Suprapubic skin (tissue), 4 donors: ENCODE measurements at regions not wholly inside any gene's neighbourhood (a gene's known extent, or its start where the extent isn't known, plus 50 kb on each side); places are given as distances from the start of the nearest gene placed in this dataset.

Experiments used
- EP300 ChIP-seq: sonication (generic); formaldehyde crosslinking; IDR thresholded peaks from one replicate; pipeline ENCODE4 v1.6.1; 2017; ENCODE audit warnings: antibody characterized with exemption
- POLR2A ChIP-seq, 2 donors: fragments of 450-650 bp; IDR thresholded peaks; one replicate each; pipeline ENCODE4 v1.6.1; 2017; ENCODE audit warnings: antibody characterized with exemption in 2 of 2, mild to moderate bottlenecking in 2 of 2, moderate library complexity in 2 of 2
- POLR2AphosphoS5 ChIP-seq, 3 donors: sonication (generic); formaldehyde crosslinking; IDR thresholded peaks; one replicate each; pipeline ENCODE4 v1.6.1; 2017; ENCODE audit warnings: antibody characterized with exemption in 3 of 3
- TF ChIP-seq, protein P1 (sequence below), 2 donors: fragments of 200-600 bp in 1 of 2; fragments of 450-650 bp in 1 of 2; sonication (generic) in 1 of 2; IDR thresholded peaks; one replicate each; pipeline ENCODE4 v1.5.1; 2016 to 2019; ENCODE audit warnings: antibody characterized with exemption in 2 of 2, mild to moderate bottlenecking in 1 of 2, moderate library complexity in 1 of 2

GRCh38 chr10:53260213-53260612 lies 487.6 kb upstream of the MBL2 start:
- TF ChIP-seq, protein P1, sequence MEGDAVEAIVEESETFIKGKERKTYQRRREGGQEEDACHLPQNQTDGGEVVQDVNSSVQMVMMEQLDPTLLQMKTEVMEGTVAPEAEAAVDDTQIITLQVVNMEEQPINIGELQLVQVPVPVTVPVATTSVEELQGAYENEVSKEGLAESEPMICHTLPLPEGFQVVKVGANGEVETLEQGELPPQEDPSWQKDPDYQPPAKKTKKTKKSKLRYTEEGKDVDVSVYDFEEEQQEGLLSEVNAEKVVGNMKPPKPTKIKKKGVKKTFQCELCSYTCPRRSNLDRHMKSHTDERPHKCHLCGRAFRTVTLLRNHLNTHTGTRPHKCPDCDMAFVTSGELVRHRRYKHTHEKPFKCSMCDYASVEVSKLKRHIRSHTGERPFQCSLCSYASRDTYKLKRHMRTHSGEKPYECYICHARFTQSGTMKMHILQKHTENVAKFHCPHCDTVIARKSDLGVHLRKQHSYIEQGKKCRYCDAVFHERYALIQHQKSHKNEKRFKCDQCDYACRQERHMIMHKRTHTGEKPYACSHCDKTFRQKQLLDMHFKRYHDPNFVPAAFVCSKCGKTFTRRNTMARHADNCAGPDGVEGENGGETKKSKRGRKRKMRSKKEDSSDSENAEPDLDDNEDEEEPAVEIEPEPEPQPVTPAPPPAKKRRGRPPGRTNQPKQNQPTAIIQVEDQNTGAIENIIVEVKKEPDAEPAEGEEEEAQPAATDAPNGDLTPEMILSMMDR (IDR thresholded peaks at IDR 0.05) = no peak
- TF ChIP-seq POLR2A (IDR thresholded peaks at IDR 0.05) (no peak), POLR2AphosphoS5 (IDR thresholded peaks at IDR 0.05) (no peak), EP300 (no peak)
